ENCODE measurements at regions not wholly inside any gene's neighbourhood (a gene's known extent, or its start where the extent isn't known, plus 50 kb on each side); places are given as distances from the start of the nearest gene placed in this dataset.

DNA sequence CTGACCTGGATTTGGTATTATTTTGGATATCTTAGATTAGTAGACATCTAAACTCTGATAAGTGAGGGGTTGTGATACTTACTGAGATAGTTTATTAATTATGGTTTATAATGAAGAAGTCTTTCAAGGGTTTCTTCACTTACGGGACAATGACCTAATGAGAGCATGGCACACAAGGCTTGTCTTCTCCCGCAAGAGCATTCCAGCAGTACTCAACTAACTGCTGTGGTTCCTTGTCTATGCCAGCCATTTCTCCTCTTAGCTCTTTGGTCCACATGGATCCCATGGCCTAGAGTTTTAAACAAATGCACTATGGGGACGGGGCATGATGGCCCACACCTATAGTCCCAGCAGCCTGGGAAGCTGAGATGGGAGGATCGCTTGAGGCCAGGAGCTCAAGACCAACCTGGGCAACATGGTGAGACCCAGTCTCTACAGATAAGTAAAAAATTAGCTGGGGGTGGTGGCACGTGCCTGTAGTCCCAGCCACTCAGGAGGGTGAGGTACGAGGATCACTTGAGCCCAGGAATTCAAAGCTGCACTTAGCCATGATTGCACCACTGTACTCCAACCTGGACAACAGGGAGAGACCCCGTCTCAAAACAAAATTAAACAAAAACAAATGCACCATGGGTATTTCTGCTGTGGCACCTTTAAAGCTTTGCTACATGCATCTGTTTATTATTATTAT, 161.7 kb upstream of the MYCN start:
- TF ChIP-seq, protein P1, sequence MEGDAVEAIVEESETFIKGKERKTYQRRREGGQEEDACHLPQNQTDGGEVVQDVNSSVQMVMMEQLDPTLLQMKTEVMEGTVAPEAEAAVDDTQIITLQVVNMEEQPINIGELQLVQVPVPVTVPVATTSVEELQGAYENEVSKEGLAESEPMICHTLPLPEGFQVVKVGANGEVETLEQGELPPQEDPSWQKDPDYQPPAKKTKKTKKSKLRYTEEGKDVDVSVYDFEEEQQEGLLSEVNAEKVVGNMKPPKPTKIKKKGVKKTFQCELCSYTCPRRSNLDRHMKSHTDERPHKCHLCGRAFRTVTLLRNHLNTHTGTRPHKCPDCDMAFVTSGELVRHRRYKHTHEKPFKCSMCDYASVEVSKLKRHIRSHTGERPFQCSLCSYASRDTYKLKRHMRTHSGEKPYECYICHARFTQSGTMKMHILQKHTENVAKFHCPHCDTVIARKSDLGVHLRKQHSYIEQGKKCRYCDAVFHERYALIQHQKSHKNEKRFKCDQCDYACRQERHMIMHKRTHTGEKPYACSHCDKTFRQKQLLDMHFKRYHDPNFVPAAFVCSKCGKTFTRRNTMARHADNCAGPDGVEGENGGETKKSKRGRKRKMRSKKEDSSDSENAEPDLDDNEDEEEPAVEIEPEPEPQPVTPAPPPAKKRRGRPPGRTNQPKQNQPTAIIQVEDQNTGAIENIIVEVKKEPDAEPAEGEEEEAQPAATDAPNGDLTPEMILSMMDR (IDR thresholded peaks at IDR 0.05; ENCODE audit: borderline replicate concordance, extremely low read depth, low read length, poor library complexity, severe bottlenecking): no peak
- TF ChIP-seq EZH2 (IDR thresholded peaks at IDR 0.05; ENCODE audit: borderline replicate concordance, low read depth, low read length, severe bottlenecking): no peak

Measured in DND-41 (cell line).